ENCODE measurements at regions not wholly inside any gene's neighbourhood (a gene's known extent, or its start where the extent isn't known, plus 50 kb on each side); places are given as distances from the start of the nearest gene placed in this dataset.

GRCh38 chr3:104982130-104982529 lies 384.6 kb upstream of the ALCAM start:
- no peak for DNase-seq (ENCODE audit: low read depth in 3 of 3)

DNA sequence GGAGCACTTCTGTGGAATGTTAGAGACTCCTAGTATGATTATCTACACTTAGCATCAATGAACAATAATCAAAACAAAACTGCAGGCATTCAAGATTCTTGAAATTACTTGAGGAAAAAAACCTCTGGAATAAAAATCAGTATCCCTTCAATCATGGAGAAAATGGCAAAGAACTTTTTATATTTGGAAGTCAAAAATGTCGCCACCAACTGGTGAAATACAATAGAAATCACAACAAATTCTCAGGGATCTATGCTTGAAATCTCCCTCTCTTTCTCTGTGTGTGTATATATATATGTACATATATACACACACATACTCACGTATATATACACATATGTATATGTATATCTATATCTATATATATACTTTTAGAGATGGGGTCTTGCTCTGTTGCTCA lies 378.9 kb upstream of the ALCAM start:
- DNase-seq (ENCODE audit: low read depth in 3 of 3), result no peak

DNA sequence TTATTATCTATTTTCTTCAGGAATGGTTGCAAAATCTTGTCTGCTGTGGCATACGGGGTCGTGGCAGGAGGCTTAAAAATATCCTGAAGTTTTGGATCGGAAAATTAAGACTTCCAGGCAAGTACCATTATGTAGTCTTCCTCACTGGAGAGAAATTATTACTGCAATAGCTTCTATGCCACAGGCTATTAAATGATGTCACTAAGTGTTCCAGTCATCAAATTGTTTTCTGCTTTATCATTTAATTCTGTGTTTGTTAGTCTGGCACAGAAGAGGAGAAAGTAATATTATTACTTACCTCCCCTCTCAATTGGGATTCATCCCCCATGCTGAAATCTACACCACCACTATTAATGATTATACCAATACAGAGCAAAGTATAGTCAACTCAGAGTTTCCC lies 378.2 kb upstream of the ALCAM start:
- DNase-seq (ENCODE audit: low read depth in 3 of 3), result no peak

DNA sequence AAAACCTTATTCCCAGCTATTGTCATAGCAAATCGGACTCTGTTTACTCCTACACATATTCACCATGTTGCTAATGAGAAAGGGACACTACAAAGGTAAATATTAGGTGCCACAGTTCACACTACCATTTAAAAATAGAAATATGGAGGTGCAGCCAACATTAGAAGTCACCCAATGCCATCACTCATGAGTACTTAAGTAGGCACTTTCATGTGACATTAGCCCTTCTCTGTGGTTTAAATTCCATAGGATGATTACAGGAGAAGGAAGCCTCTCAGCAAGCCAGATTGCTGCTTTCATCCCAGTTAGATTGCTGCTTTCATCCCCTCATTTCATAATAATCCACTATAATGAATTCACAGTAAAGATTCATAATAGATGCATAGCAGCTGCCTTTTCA lies 376.8 kb upstream of the ALCAM start:
- DNase-seq (ENCODE audit: low read depth in 3 of 3), result no peak

GRCh38 chr3:104990758-104991157 lies 376.0 kb upstream of the ALCAM start:
- no peak for DNase-seq (ENCODE audit: low read depth in 3 of 3)

- DNase-seq (ENCODE audit: low read depth in 3 of 3), result no peak
Measured at GRCh38 chr3:104992676-104993075, 374.0 kb upstream of the ALCAM start.

- DNase-seq (ENCODE audit: low read depth in 3 of 3), result no peak
Measured at GRCh38 chr3:105006164-105006563, 360.5 kb upstream of the ALCAM start.

GRCh38 chr3:105013657-105014056 lies 353.1 kb upstream of the ALCAM start:
- DNase-seq (ENCODE audit: low read depth in 3 of 3), result no peak

- no peak for DNase-seq (ENCODE audit: low read depth in 3 of 3)
Measured at GRCh38 chr3:105014631-105015030, 352.1 kb upstream of the ALCAM start.

GRCh38 chr3:105022813-105023212 lies 343.9 kb upstream of the ALCAM start:
- no peak for DNase-seq (ENCODE audit: low read depth in 3 of 3)

DNA sequence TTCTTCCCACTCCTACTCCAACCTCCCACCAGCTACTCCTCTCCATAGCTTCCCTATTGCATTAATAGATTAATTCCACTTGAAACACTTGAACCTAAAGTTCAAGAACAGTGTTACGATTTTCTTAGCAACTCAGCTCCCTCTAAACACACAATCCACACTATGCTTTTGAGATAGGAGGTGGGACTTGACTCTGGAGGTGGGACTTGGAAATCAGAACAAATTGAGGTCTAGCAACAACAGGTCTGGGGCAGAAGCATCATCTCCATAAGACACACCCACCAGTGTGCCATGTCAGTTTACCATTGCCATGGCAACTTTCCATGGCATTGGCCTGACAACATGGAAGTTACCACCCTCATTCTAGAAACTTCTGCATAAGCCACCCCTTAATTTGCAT lies 336.5 kb upstream of the ALCAM start:
- no peak for DNase-seq (ENCODE audit: low read depth in 3 of 3)

GRCh38 chr3:105032541-105032940 lies 334.2 kb upstream of the ALCAM start:
- no peak for DNase-seq (ENCODE audit: low read depth in 3 of 3)

- no peak for DNase-seq (ENCODE audit: low read depth in 3 of 3)
Measured at GRCh38 chr3:105033081-105033480, 333.6 kb upstream of the ALCAM start.

DNA sequence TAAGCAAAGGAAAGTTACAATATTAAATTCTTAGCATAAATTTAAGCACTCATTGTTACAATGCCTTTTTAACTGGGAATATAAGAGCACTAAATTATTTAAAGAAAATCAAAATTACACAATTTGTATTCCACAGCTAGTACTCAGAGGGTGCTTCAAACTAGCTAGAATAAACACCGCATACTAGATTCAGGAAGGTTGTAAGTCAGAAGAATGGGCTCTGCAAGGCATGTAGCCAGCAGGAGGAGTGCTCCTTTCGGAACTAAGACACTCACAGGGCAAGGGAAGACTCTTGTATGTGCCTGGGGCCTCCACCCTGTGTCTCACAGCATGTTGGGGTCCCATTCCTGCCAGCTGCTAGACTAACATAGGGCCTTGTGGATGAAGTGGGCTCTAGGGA lies 327.7 kb upstream of the ALCAM start:
- no peak for DNase-seq (ENCODE audit: low read depth in 3 of 3)

DNA sequence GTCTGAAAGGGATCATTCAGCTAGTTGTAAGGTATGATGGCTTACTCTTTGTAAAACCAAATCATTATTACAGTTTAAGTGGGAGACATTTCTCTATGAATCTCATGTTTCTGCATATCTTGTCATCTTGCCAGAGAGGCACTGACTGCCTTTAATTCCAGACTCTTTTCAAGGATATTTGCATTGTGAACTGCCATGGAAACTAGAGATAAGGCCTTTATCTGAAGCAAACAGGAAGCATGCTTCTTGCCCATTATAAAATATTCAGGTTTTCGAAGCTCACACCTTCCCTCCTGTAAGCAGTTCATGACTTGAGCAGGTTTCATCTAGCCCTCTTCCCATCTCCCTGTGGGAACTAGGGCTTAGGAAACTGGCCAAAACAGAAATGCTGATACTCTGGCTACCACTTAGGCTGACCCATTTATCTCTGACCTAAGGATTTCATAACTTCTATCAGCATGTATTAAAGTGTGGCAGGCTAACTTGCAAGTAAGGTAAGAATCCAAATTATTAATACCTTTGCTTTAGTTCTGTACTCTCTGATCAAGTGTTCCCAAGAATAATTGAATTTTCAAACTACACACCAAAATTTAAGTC lies 326.6 kb upstream of the ALCAM start:
- no peak for DNase-seq (ENCODE audit: low read depth in 3 of 3)

- DNase-seq (ENCODE audit: low read depth in 3 of 3), result no peak
Measured at GRCh38 chr3:105042586-105042985, 324.1 kb upstream of the ALCAM start.

DNA sequence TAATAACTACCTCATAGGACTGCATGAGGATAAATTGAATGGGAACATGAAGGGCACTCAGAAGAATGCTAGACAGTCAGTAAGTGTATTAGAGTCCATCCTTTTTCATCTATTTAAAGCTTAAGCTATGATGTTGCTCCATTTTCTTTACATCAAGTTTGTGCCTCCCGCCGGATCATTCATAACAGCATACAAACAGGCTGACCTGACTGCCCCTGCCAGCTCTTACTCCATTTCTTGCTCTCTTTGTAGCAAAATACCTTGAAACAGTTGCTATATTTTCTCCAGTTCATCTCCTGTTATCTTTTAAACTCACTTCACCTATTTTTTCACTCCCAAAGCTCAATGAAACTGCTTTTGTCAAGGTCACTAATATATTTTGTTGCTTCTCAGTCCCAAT lies 315.6 kb upstream of the ALCAM start:
- DNase-seq (ENCODE audit: low read depth in 3 of 3), result no peak

DNA sequence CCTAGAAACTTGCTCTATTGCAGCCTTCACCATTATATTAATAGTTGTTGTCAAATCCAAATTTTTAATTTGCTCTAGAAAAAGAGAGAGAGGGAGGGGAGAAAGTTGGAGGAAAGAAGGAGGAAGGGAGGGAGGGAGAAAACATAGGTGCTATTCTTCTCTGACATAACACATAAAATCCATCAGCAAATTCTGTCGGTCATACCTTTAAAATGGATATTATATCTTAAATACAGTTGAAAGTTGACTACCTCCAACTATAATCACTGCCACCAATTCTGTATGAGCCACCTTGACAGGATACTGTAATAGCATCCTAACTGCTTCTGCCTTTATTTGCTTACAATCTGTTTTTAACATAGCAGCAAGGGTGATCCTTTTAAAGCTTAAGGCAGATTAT lies 314.7 kb upstream of the ALCAM start:
- DNase-seq (ENCODE audit: low read depth in 3 of 3), result no peak

DNA sequence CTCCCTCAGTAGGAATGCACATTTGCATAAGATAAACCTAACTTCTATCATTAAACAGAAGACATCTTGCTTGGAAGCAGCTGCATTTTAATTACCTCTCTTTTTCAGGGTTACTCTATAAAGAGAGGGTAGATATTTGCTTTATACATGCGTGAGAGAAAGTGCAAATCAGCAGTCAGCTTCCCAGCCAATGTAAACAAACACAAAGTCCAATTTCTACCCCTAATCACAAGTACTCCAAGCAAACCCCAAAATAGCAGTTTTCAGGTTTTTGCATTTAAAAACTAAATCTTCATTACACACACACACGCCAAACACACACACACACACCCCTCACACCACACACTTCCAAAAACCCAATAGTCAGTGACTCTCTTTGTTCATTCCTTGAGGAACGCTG lies 303.9 kb upstream of the ALCAM start:
- no peak for DNase-seq (ENCODE audit: low read depth in 3 of 3)

GRCh38 chr3:105065895-105066839 lies 300.5 kb upstream of the ALCAM start:
- no peak for DNase-seq (ENCODE audit: low read depth in 3 of 3)

GRCh38 chr3:105067361-105067760 lies 299.3 kb upstream of the ALCAM start:
- DNase-seq (ENCODE audit: low read depth in 3 of 3), result no peak

DNA sequence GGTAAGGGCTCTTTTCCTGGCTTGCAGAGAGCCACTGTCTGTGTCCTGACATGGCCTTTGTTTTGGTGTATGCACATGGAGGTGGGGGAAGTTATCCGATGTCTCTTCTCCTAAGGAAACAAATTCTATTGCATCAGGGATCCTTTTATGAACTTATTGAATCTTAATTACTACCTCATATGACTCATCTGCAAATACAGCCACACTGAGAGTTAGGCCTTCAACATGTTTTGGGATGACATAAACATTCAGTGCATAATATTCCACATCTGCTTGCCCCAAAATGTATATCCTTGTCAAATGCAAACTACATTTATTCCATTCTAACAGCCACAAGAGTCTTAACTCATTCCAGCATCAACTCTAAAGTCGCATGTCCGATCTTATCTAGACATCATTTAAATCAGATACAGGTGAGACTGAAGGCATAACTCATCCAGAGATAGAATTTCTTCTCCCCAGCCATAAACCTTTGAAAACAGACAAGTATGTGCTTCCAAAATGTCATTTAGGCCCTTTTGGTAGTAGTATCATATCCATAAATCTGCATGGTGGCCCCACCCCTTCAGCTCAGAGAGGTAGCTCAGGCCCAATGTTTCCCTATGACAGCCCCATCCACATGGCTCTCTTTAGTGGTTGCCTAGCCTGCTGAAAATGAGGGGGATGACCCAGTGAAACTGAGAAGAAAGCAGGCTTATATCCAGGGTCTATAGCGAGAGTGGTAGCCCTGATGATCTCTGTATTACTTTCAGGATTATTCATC lies 289.5 kb upstream of the ALCAM start:
- DNase-seq (ENCODE audit: low read depth in 3 of 3), result no peak

GRCh38 chr3:105083945-105084344 lies 282.8 kb upstream of the ALCAM start:
- no peak for DNase-seq (ENCODE audit: low read depth in 3 of 3)

Data from stimulated activated CD4-positive, alpha-beta T cell treated with anti-CD3 and anti-CD28 coated beads, TNF-alpha, amount 100 ng/mL, for 48 hours (primary cell).